ENCODE measurements at regions not wholly inside any gene's neighbourhood (a gene's known extent, or its start where the extent isn't known, plus 50 kb on each side); places are given as distances from the start of the nearest gene placed in this dataset.

DNA sequence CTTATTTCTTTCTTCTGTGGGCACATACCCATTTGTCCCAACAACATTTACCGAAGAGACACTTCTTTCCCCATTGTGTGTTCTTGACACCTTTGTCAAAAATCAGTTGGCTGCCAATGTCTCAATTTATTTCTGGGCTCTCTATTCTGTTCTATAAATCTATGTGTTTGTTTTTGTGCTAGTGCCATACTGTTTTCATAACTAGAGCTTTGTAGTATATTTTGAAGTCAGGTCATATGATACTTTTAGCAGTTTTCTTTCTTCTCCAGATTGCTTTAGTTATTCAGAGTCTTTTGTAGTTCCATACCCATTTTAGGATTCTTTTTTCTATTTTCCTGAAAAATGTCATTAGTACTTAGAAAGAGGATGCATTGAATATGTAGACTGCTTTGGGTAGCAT, 1276.3 kb downstream of the SLITRK1 start:
- ATAC-seq (ENCODE audit: low FRiP score): no peak
- TF ChIP-seq, protein P1, sequence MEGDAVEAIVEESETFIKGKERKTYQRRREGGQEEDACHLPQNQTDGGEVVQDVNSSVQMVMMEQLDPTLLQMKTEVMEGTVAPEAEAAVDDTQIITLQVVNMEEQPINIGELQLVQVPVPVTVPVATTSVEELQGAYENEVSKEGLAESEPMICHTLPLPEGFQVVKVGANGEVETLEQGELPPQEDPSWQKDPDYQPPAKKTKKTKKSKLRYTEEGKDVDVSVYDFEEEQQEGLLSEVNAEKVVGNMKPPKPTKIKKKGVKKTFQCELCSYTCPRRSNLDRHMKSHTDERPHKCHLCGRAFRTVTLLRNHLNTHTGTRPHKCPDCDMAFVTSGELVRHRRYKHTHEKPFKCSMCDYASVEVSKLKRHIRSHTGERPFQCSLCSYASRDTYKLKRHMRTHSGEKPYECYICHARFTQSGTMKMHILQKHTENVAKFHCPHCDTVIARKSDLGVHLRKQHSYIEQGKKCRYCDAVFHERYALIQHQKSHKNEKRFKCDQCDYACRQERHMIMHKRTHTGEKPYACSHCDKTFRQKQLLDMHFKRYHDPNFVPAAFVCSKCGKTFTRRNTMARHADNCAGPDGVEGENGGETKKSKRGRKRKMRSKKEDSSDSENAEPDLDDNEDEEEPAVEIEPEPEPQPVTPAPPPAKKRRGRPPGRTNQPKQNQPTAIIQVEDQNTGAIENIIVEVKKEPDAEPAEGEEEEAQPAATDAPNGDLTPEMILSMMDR (IDR thresholded peaks at IDR 0.05): no peak
- DNase-seq (ENCODE audit: low spot score): no peak

DNA sequence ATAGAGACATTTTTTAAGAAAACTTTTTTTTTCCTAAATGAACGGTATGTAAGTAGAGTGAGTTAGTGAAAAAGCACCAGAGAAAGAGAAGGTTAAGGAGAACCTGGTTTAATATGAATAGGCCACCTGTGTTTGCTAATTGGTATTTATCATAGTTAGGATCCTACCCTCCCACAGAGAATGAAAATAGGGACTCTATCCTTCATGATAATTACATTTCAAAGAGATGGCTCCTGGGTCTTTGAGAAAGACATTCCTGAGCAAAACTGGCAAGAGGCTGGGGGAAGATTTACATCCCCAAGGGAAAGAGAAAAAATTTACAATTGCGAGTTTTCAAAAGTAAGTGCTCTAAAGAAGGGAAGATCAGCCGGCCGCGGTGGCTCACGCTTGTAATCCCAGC, 1284.5 kb downstream of the SLITRK1 start:
- ATAC-seq (ENCODE audit: low FRiP score): no peak
- TF ChIP-seq, protein P1 (IDR thresholded peaks at IDR 0.05): no peak
- no peak for DNase-seq (ENCODE audit: low spot score)

DNA sequence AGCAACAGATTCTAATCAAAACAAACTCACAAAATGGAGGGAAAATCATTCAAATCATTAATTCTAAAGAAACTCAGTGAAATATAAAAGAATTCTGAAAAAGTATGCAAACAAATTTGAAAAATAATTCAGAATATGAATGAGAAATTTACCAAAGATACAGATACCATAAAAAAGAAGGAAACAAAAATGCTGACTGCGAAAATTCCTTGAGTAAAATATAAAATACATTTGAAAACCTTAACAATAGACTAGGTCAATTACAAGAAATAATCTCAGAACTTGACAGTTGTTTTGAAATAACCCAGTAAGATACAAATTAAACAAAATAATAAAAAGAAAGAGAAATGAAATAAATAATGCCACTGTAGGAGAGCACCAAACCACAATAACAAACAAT, 1289.0 kb downstream of the SLITRK1 start:
- ATAC-seq (ENCODE audit: low FRiP score) (no peak), DNase-seq (ENCODE audit: low spot score) (no peak)
- TF ChIP-seq, protein P1 (IDR thresholded peaks at IDR 0.05): no peak

DNA sequence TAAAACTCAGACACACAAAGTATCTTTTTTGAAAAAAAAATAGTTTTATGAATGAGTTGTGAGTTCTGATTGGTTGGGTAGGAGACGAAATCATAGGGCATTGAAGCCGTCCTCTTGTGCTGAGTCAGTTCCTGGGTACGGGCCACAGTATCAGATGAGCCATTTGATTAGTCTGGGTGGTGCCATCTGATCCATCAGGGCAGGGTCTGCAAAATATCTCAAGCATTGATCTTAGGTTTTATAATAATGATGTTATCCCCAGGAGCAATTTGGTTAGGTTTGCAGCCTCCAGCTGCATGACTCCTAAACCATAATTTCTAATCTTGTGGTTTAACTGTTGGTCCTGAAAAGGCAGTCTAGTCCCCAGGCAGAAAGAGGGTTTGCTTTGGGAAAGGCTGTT, 1310.6 kb downstream of the SLITRK1 start:
- TF ChIP-seq, protein P1 (IDR thresholded peaks at IDR 0.05): no peak
- no peak for DNase-seq (ENCODE audit: low spot score)
- no peak for ATAC-seq (ENCODE audit: low FRiP score)

DNA sequence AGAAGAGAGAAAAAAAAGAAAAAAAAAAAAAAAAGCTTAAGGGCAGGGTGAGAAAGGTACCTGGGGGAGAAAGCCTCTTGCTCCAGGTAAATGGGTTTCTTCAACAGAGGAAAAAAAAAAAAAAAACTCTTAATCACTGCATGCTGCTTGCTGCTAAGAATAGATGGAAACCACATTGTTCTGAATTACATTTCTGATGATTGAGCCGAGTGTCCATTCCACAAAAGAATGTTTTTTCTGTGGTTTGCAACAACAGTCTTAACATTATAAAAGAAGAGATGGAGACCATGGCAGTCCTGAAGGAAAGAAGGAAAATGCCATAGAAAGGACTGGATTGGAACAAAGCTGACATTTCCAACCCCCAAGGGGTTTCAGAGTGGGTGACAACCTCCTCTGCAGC, 1312.7 kb downstream of the SLITRK1 start:
- TF ChIP-seq, protein P1 (IDR thresholded peaks at IDR 0.05): no peak
- ATAC-seq (ENCODE audit: low FRiP score) (no peak), DNase-seq (ENCODE audit: low spot score) (no peak)

DNA sequence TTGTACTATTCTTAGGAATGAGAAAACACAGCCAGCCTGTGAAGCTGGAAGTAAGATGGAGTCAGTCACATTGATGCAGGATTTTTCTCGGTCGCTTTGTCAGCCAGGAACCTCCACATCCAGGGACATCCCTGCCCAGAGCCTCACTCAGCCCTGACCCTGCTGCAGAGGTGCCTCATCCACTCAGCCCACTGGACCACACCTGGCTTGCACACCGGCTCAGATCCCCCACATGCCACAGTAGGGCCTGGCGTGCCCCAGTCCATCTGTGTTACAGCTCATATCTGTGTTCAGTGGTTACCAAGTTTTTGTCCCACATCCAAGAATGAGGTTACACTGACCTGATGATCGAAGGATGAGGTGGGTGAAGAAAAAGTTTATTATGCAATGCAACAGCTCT, 1315.4 kb downstream of the SLITRK1 start:
- TF ChIP-seq, protein P1 (IDR thresholded peaks at IDR 0.05): no peak
- ATAC-seq (ENCODE audit: low FRiP score): no peak
- no peak for DNase-seq (ENCODE audit: low spot score)

DNA sequence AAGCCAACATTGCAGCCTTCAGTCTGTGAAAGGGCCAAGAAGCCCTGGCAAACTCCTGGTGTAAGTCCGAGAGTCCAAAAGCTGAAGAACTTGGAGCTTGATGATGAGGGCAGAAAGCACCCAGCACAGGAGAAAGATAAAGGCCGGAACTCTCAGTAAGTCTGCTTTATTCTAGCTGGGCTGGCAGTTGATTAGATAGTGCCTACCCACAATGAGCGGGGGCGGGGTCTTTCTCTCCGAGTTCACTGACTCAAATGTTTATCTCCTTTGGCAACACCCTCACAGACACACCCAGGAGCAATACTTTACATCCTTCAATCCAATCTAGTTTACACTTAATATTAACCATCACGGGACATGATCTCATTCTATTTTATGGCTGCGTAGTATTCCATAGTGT, 1317.1 kb downstream of the SLITRK1 start:
- TF ChIP-seq, protein P1 (IDR thresholded peaks at IDR 0.05): no peak
- no peak for DNase-seq (ENCODE audit: low spot score)
- ATAC-seq (ENCODE audit: low FRiP score): no peak

All from omental fat pad (tissue), 3 donors.